HEK293T (cell line): ENCODE measurements at regions not wholly inside any gene's neighbourhood (a gene's known extent, or its start where the extent isn't known, plus 50 kb on each side); places are given as distances from the start of the nearest gene placed in this dataset.

ENCODE experiments used
- CTCF ChIA-PET: fragments of 350-600 bp; formaldehyde crosslinking; extraction: SDS; loops from one replicate; lab custom pipeline; 2021; ENCODE audit warnings: antibody characterized with exemption, inconsistent platforms; lab: Yijun Ruan, JAX
- POLR2A ChIA-PET: fragments of 350-600 bp; formaldehyde crosslinking; extraction: SDS; loops from one replicate; lab custom pipeline; 2020; ENCODE audit warnings: antibody characterized with exemption, inconsistent platforms; lab: Yijun Ruan, JAX
- DNase-seq: peaks from one replicate; pipeline ENCODE4 v3.0.0; 2012; ENCODE audit warnings: mixed read lengths; ENCODE audit errors: extremely low spot score
- ARNT ChIP-seq: fragments of 450-650 bp; IDR thresholded peaks from 2 replicates; pipeline ENCODE4 v1.6.1; 2017; ENCODE audit warnings: mild to moderate bottlenecking
- BHLHE40 ChIP-seq: fragments of 450-650 bp; IDR thresholded peaks from 2 replicates; pipeline ENCODE4 v1.6.1; 2016; ENCODE audit warnings: mild to moderate bottlenecking, moderate library complexity, borderline replicate concordance
- CTBP1 ChIP-seq: fragments of 450-650 bp; IDR thresholded peaks from 2 replicates; pipeline ENCODE4 v1.6.1; 2016; ENCODE audit warnings: borderline replicate concordance
- ELF4 ChIP-seq: fragments of 450-650 bp; IDR thresholded peaks from 2 replicates; pipeline ENCODE4 v1.6.1; 2017; ENCODE audit warnings: antibody characterized with exemption
- FOXA1 ChIP-seq: fragments of 450-650 bp; IDR thresholded peaks from 2 replicates; pipeline ENCODE4 v1.6.1; 2016; ENCODE audit warnings: mild to moderate bottlenecking
- FOXK2 ChIP-seq: fragments of 450-650 bp; IDR thresholded peaks from 2 replicates; pipeline ENCODE4 v1.6.1; 2016; ENCODE audit warnings: mild to moderate bottlenecking
- FOXM1 ChIP-seq: fragments of 450-650 bp; IDR thresholded peaks from 2 replicates; pipeline ENCODE4 v1.6.1; 2017; ENCODE audit warnings: mild to moderate bottlenecking, borderline replicate concordance
- HDGF ChIP-seq: fragments of 450-650 bp; IDR thresholded peaks from 2 replicates; pipeline ENCODE4 v1.6.1; 2017; ENCODE audit warnings: antibody characterized with exemption, borderline replicate concordance
- L3MBTL2 ChIP-seq: fragments of 450-650 bp; conservative IDR thresholded peaks from 2 replicates; pipeline ENCODE4 v1.6.1; 2016; ENCODE audit warnings: mild to moderate bottlenecking
- LEF1 ChIP-seq: fragments of 450-650 bp; IDR thresholded peaks from 2 replicates; pipeline ENCODE4 v1.6.1; 2017; ENCODE audit warnings: mild to moderate bottlenecking, borderline replicate concordance
- NFRKB ChIP-seq: fragments of 450-650 bp; IDR thresholded peaks from 2 replicates; pipeline ENCODE4 v1.6.1; 2016; ENCODE audit warnings: mild to moderate bottlenecking, moderate library complexity
- SP1 ChIP-seq: fragments of 450-650 bp; IDR thresholded peaks from 2 replicates; pipeline ENCODE4 v1.6.1; 2017
- SUZ12 ChIP-seq: fragments of 450-650 bp; IDR thresholded peaks from 2 replicates; pipeline ENCODE4 v1.6.1; 2016; ENCODE audit warnings: mild to moderate bottlenecking
- TARDBP ChIP-seq: fragments of 450-650 bp; IDR thresholded peaks from 2 replicates; pipeline ENCODE4 v1.6.1; 2016
- ZNF384 ChIP-seq: fragments of 450-650 bp; IDR thresholded peaks from 2 replicates; pipeline ENCODE4 v1.6.1; 2016
- TF ChIP-seq, protein P1 (sequence below): fragments of 450-650 bp; IDR thresholded peaks from 2 replicates; pipeline ENCODE4 v1.6.1; 2016

DNA sequence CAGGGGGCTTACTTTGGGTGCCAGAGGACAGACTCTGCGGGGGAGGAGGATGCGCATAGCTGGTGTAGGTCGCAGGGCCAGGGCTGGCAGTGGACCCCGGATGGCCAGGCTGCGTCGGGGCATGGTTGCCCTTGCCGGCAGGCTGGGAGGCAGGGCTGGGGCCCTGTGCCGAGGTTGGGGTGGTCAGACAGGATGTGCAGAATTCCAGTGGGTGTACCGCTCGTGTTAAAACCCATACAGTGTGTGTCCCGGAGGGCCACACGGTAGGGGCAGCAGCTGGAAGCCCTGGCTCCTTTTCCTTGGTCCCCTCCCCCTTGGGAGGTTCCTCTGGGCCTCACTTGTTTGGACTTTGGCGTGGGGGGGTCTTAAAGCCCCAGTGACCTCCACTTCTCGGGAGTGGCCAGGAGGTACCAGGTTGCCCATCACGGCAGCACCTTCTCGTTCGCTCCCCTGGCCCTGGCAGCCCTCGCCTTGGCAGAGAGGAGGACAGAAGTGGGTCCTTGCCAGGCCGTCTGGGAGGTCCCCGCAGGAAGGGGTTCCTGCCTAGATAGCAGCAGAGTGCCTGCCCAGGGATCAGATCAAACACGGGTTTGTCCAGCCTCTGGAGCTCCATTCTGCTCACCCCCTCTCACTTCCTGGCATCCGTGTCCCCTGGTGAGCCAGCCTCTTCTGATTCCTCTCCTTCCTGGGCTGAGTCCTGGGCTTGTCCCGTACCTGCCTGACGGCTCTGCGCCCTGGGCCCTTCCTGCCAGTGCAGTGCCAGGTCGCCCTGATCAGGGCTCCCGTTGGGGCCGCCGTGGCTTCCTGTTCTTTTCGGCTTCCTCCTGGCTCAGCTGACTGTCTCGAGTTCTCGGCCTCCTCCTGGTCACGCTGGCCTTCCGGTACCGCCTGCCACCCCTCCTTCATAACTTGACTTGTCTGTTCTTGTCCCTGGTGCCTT is 56.7 kb upstream of the HGFAC start:
- ChIA-PET CTCF (no interaction called here), POLR2A (no interaction called here)
- TF ChIP-seq BHLHE40 (no peak), ZNF384 (no peak)
- TF ChIP-seq, protein P1, sequence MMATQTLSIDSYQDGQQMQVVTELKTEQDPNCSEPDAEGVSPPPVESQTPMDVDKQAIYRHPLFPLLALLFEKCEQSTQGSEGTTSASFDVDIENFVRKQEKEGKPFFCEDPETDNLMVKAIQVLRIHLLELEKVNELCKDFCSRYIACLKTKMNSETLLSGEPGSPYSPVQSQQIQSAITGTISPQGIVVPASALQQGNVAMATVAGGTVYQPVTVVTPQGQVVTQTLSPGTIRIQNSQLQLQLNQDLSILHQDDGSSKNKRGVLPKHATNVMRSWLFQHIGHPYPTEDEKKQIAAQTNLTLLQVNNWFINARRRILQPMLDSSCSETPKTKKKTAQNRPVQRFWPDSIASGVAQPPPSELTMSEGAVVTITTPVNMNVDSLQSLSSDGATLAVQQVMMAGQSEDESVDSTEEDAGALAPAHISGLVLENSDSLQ = no peak
- DNase-seq = no peak

GRCh38 chr4:3385711-3386420 is 55.9 kb upstream of the HGFAC start:
- DNase-seq = no peak
- POLR2A ChIA-PET = no interaction called here
- CTCF ChIA-PET = no interaction called here
- TF ChIP-seq ARNT = no peak
- TF ChIP-seq SUZ12 = no peak
- no peak for TF ChIP-seq ZNF384
- no peak for TF ChIP-seq CTBP1

DNA sequence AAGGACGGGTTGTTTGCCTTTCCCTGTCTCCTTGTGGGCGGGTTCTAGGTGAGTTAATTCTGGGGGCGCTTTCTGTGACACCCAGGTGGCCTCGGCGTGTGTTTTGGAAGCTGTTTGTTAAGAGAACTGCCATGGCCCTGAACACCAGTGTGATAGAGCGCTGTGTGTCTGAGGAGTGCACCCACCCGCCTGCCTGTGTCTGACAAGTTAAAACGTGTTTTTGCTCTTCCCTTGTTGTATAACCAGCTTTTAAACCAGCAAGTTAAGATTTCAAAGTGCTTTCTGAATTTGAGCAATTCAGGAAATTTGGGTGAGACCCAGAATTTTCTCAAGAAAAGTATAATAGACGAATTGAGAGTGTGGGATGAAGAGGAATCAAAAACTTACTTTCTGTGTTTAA is 55.2 kb upstream of the HGFAC start:
- no peak for DNase-seq
- POLR2A ChIA-PET = no interaction called here
- TF ChIP-seq FOXM1 = no peak
- no peak for TF ChIP-seq ELF4
- no peak for TF ChIP-seq NFRKB
- no peak for TF ChIP-seq HDGF
- no peak for TF ChIP-seq CTBP1
- no peak for TF ChIP-seq FOXA1
- TF ChIP-seq L3MBTL2 = no peak
- CTCF ChIA-PET = no interaction called here

DNA sequence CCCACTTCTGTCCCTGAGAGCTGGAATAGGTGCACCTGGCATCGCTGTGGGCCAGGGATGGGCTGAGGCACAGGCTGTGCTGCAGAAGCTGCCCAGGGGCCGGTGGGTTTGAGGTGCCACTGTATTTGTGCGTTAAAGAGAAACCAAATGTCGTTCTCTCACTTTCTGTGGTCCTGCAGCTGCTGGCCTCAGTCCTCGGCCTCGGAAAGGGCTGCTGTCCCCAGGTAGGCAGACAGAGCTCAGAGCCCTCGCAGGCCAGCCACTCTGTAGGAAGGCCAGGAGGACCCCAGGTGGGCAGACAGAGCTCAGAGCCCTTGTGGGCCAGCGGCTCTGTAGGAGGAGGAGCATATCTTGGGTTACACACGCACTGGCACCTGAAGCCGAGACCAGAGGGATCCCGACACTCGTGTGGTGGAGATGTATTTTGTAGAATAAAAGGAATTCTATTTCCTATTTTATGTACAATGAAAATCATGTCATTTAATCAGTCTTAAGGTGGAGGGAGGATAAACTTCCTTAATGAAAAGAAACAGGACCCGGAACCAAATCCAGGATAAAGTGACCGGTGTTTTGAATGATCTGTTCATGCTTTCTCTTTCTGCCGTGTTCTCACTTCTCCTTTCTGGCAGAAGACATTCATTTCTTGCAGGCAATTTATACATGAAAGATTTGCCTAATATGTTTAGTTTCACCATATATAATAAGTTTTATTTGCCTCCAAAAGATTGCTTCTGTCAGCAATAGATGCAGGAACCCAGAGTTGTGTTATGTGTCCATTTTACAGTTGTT is 54.4 kb upstream of the HGFAC start:
- ChIA-PET POLR2A (interaction anchor here (1.1 to 1.4 kb wide), 2 partner anchors 16 to 18 kb away, joined by 3 read pairs; no protein-coding TSS in a partner anchor), CTCF (no interaction called here)
- TF ChIP-seq ZNF384 (no peak), HDGF (no peak), LEF1 (no peak), FOXK2 (no peak), TARDBP (no peak), L3MBTL2 (no peak), NFRKB (no peak), SP1 (no peak), BHLHE40 (no peak), FOXA1 (no peak), SUZ12 (no peak), ELF4 (no peak), CTBP1 (no peak)
- DNase-seq = no peak

- POLR2A ChIA-PET = interaction anchor here (1.1 to 1.4 kb wide), 2 partner anchors 17 to 18 kb away, joined by 3 read pairs; no protein-coding TSS in a partner anchor
Measured at GRCh38 chr4:3387943-3388361, 53.8 kb upstream of the HGFAC start.

DNA sequence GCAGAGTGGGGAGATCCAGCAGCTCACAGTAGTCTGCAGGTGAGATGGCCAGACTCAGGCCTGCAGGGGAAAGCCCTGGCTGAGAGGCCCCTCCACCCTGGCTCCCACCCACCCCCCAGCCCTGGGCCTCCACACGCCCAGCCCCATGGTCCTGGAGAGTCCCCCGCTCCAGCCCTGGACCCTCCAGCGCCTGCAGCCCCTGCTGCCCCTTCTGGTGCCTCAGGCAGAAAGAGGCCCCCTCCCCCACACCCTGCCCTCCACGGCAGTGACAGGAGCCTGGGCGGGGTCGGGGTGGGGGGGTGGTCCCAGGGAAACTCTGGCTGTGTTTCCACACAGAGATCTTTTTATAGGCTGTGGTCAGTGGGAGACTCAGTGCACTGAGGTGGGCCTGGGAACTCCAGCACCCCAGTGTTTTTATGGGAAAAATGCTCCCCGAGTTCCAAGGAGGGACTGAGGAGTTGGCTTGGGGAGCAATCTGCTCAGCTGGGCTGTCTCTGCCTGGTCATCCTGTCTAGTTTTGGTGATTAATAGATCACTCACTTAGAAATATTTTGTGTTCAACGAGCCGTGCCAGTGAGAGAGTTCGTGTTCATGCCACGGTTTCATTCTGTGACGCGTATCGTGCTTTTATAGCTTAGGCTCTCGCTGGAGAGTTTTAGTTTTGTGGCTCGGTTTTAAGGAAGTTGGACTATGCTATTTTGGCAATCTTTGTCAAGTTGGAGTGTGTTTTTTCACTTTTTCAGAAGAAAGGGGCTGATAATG is 53.1 kb upstream of the HGFAC start:
- DNase-seq = no peak
- TF ChIP-seq ZNF384 = no peak
- no peak for TF ChIP-seq BHLHE40
- no peak for TF ChIP-seq HDGF
- TF ChIP-seq FOXA1 = no peak
- TF ChIP-seq SUZ12 = no peak
- TF ChIP-seq SP1 = no peak
- TF ChIP-seq, protein P1 = no peak
- TF ChIP-seq FOXK2 = no peak
- no peak for TF ChIP-seq LEF1
- TF ChIP-seq ELF4 = no peak
- no peak for TF ChIP-seq FOXM1
- TF ChIP-seq L3MBTL2 = no peak
- no peak for TF ChIP-seq ARNT
- TF ChIP-seq CTBP1 = no peak
- no peak for TF ChIP-seq NFRKB
- TF ChIP-seq TARDBP = no peak
- CTCF ChIA-PET = no interaction called here
- POLR2A ChIA-PET = interaction anchor here (0.7 to 1.4 kb wide), 3 partner anchors 17 to 56 kb away, joined by 3 read pairs; no protein-coding TSS in a partner anchor

More at GRCh38 chr4:3387943-3388361, 53.8 kb upstream of the HGFAC start:
- no peak for TF ChIP-seq ELF4
- no peak for TF ChIP-seq NFRKB
- no peak for TF ChIP-seq SUZ12
- TF ChIP-seq FOXA1 = no peak
- TF ChIP-seq FOXK2 = no peak
- TF ChIP-seq ARNT = no peak
- TF ChIP-seq ZNF384 = no peak
- no peak for TF ChIP-seq HDGF
- TF ChIP-seq FOXM1 = no peak
- TF ChIP-seq CTBP1 = no peak
- CTCF ChIA-PET = no interaction called here
- no peak for DNase-seq
